Right hindlimb (tissue), 1 donor: ENCODE measurements at regions not wholly inside any gene's neighbourhood (a gene's known extent, or its start where the extent isn't known, plus 50 kb on each side); places are given as distances from the start of the nearest gene placed in this dataset.
"Not testable (repeated sequence)": the region's sequence is repeated elsewhere in the genome, so short reads cannot be mapped to it uniquely, and the experiment has no call there.

ENCODE experiments used
- DNase-seq: peaks from one replicate; pipeline ENCODE4 v3.0.0-alpha.2; 2018

GRCh38 chr7:130850956-130851355 lies 116.9 kb upstream of the KLF14 start:
- DNase-seq = no peak

GRCh38 chr7:130852867-130853266 lies 118.9 kb upstream of the KLF14 start:
- no peak for DNase-seq

GRCh38 chr7:130853503-130854279 lies 119.7 kb upstream of the KLF14 start:
- no peak for DNase-seq

- no peak for DNase-seq
Measured at GRCh38 chr7:130854481-130854880, 120.5 kb upstream of the KLF14 start.

- DNase-seq = no peak
Measured at GRCh38 chr7:130856866-130857265, 122.9 kb upstream of the KLF14 start.

- DNase-seq = not testable (repeated sequence)
Measured at GRCh38 chr7:130860832-130861231, 126.8 kb upstream of the KLF14 start.

- DNase-seq = no peak
Measured at GRCh38 chr7:130865408-130866236, 131.6 kb upstream of the KLF14 start.

GRCh38 chr7:130867039-130867438 lies 133.0 kb upstream of the KLF14 start:
- no peak for DNase-seq

GRCh38 chr7:130867581-130868136 lies 133.7 kb upstream of the KLF14 start:
- DNase-seq = no peak

- no peak for DNase-seq
Measured at GRCh38 chr7:130868139-130868538, 134.1 kb upstream of the KLF14 start.

GRCh38 chr7:130869918-130870317 lies 135.9 kb upstream of the KLF14 start:
- DNase-seq = no peak

- DNase-seq = no peak
Measured at GRCh38 chr7:130872341-130872740, 138.3 kb upstream of the KLF14 start.

GRCh38 chr7:130872756-130873448 lies 138.9 kb upstream of the KLF14 start:
- DNase-seq = no peak

- no peak for DNase-seq
Measured at GRCh38 chr7:130874071-130874915, 140.3 kb upstream of the KLF14 start.

- peak; percentile 39 for DNase-seq
Measured at GRCh38 chr7:130875265-130875741, 141.3 kb upstream of the KLF14 start.

GRCh38 chr7:130875901-130876300 lies 141.9 kb upstream of the KLF14 start:
- no peak for DNase-seq

GRCh38 chr7:130877236-130877990 lies 143.4 kb upstream of the KLF14 start:
- no peak for DNase-seq

- no peak for DNase-seq
Measured at GRCh38 chr7:130877991-130878305, 143.9 kb upstream of the KLF14 start.

- no peak for DNase-seq
Measured at GRCh38 chr7:130878785-130879184, 144.8 kb upstream of the KLF14 start.

GRCh38 chr7:130879191-130879590 lies 145.2 kb upstream of the KLF14 start:
- DNase-seq = no peak

GRCh38 chr7:130880668-130881067 lies 146.7 kb upstream of the KLF14 start:
- no peak for DNase-seq
